ENCODE measurements at regions not wholly inside any gene's neighbourhood (a gene's known extent, or its start where the extent isn't known, plus 50 kb on each side); places are given as distances from the start of the nearest gene placed in this dataset.

DNA sequence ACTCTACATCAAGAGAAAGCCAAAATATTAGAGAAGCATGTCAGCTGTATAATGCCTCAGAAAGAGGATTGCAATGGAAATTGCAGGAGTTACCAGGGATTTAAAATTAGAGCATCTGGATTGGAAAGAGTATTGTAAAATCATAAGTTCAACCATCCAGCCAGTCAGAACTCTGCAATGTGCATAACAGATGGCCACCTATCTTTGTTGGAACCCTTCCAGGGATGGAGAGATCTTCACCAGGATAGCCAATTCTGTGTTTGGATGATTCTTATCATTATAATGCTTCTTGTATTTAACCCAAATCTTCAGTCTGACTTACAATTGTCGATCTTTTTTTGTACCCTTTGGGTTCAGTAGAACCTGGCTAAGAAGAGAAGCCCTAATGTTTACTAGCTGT lies 164.4 kb downstream of the TLR4 start:
- Mint-ChIP-seq H3K4me1 (ENCODE audit: low read depth, unreplicated experiment) (no peaks in the 10 kb centered on the region), H3K27ac (ENCODE audit: unreplicated experiment) (no peak overlapping the region), H3K9me3 (ENCODE audit: unreplicated experiment) (no peaks in the 10 kb centered on the region), H3K27me3 (ENCODE audit: insufficient read depth, unreplicated experiment) (peaks cover under 1% of the 10 kb centered on the region), H3K36me3 (ENCODE audit: insufficient read depth, unreplicated experiment) (no peaks in the 10 kb centered on the region), H3K4me3 (ENCODE audit: unreplicated experiment) (no peak overlapping the region)
- BruUV-seq (replicated peaks), result no TSS peak
- CTCF ChIA-PET, result no interaction called here
- Histone ChIP-seq H3K36me3 (ENCODE audit: control insufficient read depth, insufficient read depth, low read length) (no peaks in the 10 kb centered on the region), H3K4me1 (no peaks in the 10 kb centered on the region), H3K4me3 (ENCODE audit: low read depth, low read length) (no peak overlapping the region), H3K9me3 (no peaks in the 10 kb centered on the region), H3K27me3 (replicated peaks; ENCODE audit: control insufficient read depth, insufficient read depth, low read length) (no peaks in the 10 kb centered on the region)
- POLR2A ChIA-PET, result no interaction called here
- no peak for DNase-seq
- intact Hi-C loops (cut with micrococcal nuclease; ENCODE audit: unreplicated experiment), result no loop called here
- TF ChIP-seq, protein P1, sequence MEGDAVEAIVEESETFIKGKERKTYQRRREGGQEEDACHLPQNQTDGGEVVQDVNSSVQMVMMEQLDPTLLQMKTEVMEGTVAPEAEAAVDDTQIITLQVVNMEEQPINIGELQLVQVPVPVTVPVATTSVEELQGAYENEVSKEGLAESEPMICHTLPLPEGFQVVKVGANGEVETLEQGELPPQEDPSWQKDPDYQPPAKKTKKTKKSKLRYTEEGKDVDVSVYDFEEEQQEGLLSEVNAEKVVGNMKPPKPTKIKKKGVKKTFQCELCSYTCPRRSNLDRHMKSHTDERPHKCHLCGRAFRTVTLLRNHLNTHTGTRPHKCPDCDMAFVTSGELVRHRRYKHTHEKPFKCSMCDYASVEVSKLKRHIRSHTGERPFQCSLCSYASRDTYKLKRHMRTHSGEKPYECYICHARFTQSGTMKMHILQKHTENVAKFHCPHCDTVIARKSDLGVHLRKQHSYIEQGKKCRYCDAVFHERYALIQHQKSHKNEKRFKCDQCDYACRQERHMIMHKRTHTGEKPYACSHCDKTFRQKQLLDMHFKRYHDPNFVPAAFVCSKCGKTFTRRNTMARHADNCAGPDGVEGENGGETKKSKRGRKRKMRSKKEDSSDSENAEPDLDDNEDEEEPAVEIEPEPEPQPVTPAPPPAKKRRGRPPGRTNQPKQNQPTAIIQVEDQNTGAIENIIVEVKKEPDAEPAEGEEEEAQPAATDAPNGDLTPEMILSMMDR (IDR thresholded peaks at IDR 0.05; ENCODE audit: insufficient read depth in 1 of 2, low read depth in 1 of 2, low read length in 1 of 2, severe bottlenecking in 1 of 2, unreplicated experiment in 1 of 2), result no peak

DNA sequence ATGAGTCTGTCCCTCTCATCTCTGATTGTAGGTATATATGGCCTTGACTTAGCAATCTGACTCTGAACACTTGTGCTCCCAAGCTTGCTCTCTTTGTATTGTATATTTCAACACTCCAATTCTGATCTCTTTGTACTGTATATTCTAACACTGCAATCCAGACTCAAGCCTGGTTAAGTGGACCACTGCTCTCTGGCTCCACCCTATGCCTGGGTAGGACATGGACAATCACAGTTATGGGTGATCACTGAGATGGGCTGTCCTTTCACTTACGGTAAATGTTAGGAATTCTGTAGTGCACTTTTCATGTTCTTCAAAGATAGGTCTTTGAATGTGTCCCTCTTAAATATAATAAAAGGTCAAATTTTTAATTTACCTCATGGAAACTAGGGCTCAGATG lies 165.1 kb downstream of the TLR4 start:
- intact Hi-C loops (cut with micrococcal nuclease; ENCODE audit: unreplicated experiment), result no loop called here
- no peaks in the 10 kb centered on the region for H3K36me3 ChIP-seq (ENCODE audit: control insufficient read depth, insufficient read depth, low read length)
- no peaks in the 10 kb centered on the region for H3K9me3 ChIP-seq
- no peak for DNase-seq
- Mint-ChIP-seq H3K4me1 (ENCODE audit: low read depth, unreplicated experiment) (no peaks in the 10 kb centered on the region), H3K27ac (ENCODE audit: unreplicated experiment) (no peak overlapping the region), H3K27me3 (ENCODE audit: insufficient read depth, unreplicated experiment) (peaks cover 2% of the 10 kb centered on the region), H3K4me3 (ENCODE audit: unreplicated experiment) (no peak overlapping the region), H3K36me3 (ENCODE audit: insufficient read depth, unreplicated experiment) (no peaks in the 10 kb centered on the region), H3K9me3 (ENCODE audit: unreplicated experiment) (no peaks in the 10 kb centered on the region)
- H3K27me3 ChIP-seq (replicated peaks; ENCODE audit: control insufficient read depth, insufficient read depth, low read length), result no peaks in the 10 kb centered on the region
- ChIA-PET POLR2A (no interaction called here), CTCF (no interaction called here)
- no peak overlapping the region for H3K4me3 ChIP-seq (ENCODE audit: low read depth, low read length)
- H3K4me1 ChIP-seq, result no peaks in the 10 kb centered on the region
- TF ChIP-seq, protein P1 (IDR thresholded peaks at IDR 0.05; ENCODE audit: insufficient read depth in 1 of 2, low read depth in 1 of 2, low read length in 1 of 2, severe bottlenecking in 1 of 2, unreplicated experiment in 1 of 2), result no peak
- no TSS peak for BruUV-seq (replicated peaks)

- CTCF ChIA-PET, result no interaction called here
Observed at GRCh38 chr9:117869712-117870111, 165.5 kb downstream of the TLR4 start.

More at GRCh38 chr9:117869712-117870111, 165.5 kb downstream of the TLR4 start:
- H3K9me3 ChIP-seq, result no peaks in the 10 kb centered on the region
- no peak overlapping the region for H3K4me3 ChIP-seq (ENCODE audit: low read depth, low read length)
- Mint-ChIP-seq H3K36me3 (ENCODE audit: insufficient read depth, unreplicated experiment) (no peaks in the 10 kb centered on the region), H3K27me3 (ENCODE audit: insufficient read depth, unreplicated experiment) (peaks cover 2% of the 10 kb centered on the region), H3K4me1 (ENCODE audit: low read depth, unreplicated experiment) (no peaks in the 10 kb centered on the region), H3K9me3 (ENCODE audit: unreplicated experiment) (no peaks in the 10 kb centered on the region), H3K4me3 (ENCODE audit: unreplicated experiment) (no peak overlapping the region), H3K27ac (ENCODE audit: unreplicated experiment) (no peak overlapping the region)
- intact Hi-C loops (cut with micrococcal nuclease; ENCODE audit: unreplicated experiment), result no loop called here
- H3K4me1 ChIP-seq, result no peaks in the 10 kb centered on the region
- DNase-seq, result no peak
- TF ChIP-seq, protein P1 (IDR thresholded peaks at IDR 0.05; ENCODE audit: insufficient read depth in 1 of 2, low read depth in 1 of 2, low read length in 1 of 2, severe bottlenecking in 1 of 2, unreplicated experiment in 1 of 2), result no peak
- POLR2A ChIA-PET, result no interaction called here
- no peaks in the 10 kb centered on the region for H3K27me3 ChIP-seq (replicated peaks; ENCODE audit: control insufficient read depth, insufficient read depth, low read length)
- no TSS peak for BruUV-seq (replicated peaks)
- no peaks in the 10 kb centered on the region for H3K36me3 ChIP-seq (ENCODE audit: control insufficient read depth, insufficient read depth, low read length)

All from Caco-2 (cell line).